Adrenal gland (tissue), 5 donors: ENCODE measurements at regions not wholly inside any gene's neighbourhood (a gene's known extent, or its start where the extent isn't known, plus 50 kb on each side); places are given as distances from the start of the nearest gene placed in this dataset.
"Not testable (repeated sequence)": the region's sequence is repeated elsewhere in the genome, so short reads cannot be mapped to it uniquely, and the experiment has no call there.

Experiments used
- CTCF ChIP-seq, 6 experiments: fragments of 450-650 bp in 4 of 6; fragments of 200-600 bp in 2 of 6; sonication (generic) in 1 of 6; IDR thresholded peaks; 1 replicate in 5 of 6; 2 replicates in 1 of 6; pipeline versions ENCODE4 v1.5.1 to v1.8.0; 2016 to 2021; ENCODE audit warnings: antibody characterized with exemption in 6 of 6, mild to moderate bottlenecking in 2 of 6, moderate library complexity in 1 of 6
- POLR2A ChIP-seq, 2 donors: fragments of 450-650 bp; IDR thresholded peaks; one replicate each; pipeline ENCODE4 v1.6.1; 2017; ENCODE audit warnings: antibody characterized with exemption in 2 of 2, mild to moderate bottlenecking in 2 of 2, moderate library complexity in 1 of 2
- donor health status: DM: no; HTN: no; CAD: no.

DNA sequence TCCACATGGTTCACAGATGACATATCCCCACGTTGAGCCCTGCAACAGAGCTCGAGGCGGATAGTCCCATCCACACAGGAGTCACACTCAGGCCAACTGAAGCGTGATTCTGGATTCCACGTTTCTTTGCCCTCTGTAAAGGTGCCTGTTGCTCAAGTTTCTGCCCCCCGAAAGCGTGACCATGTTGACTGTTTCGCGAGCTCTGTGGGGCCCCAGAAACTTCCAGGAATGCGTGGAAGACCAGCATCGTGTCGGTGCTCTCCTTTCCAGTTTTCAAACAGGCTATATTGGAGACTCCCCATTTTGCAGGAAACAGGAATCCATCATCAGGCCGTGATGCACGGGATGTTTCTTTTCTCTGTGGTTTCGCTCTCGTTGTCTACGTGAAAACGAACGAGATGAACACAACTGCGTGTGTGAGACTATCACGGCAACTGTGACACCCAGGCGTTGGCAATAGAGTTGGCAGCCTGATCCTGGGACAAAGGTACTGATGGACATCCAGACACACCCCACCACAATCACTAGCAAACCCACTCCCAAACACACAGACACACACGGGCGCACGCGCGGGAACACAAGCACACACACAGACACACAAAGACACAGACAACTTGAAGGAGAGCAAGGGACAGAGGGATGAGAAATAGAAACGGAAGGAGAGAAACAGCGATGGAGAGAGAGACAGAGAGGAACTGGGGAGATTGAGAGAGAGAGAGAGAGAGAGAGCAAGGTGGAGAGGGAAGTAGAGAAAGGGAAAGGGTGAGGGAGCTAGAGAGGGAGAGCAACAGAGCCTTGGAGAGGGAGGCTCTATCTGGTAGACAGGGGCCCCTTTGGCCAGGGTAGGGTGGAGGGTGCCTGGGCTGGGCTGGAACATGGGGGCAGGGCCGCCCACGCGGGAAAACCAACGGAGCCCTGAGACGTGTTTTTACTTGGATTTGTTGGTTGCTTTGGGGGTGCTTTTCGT is 1609.3 kb downstream of the SPATA31A7 start:
- TF ChIP-seq CTCF, POLR2A (IDR thresholded peaks at IDR 0.05): not testable (repeated sequence)
